ENCODE measurements at regions not wholly inside any gene's neighbourhood (a gene's known extent, or its start where the extent isn't known, plus 50 kb on each side); places are given as distances from the start of the nearest gene placed in this dataset.

- TF ChIP-seq POLR2AphosphoS5 (IDR thresholded peaks at IDR 0.05; ENCODE audit: low read depth, low read length): no peak
- no peak for TF ChIP-seq FOXP2 (optimal IDR thresholded peaks at IDR 0.05; ENCODE audit: borderline replicate concordance, extremely low read depth, extremely low read length, insufficient read depth)
- no peak for TF ChIP-seq SIN3A (IDR thresholded peaks at IDR 0.05; ENCODE audit: borderline replicate concordance, insufficient read depth, low read length)
- no peak for TF ChIP-seq REST (IDR thresholded peaks at IDR 0.05; ENCODE audit: insufficient read depth in 1 of 2, low read depth in 2 of 2, low read length in 2 of 2)
- TF ChIP-seq TAF1 (IDR thresholded peaks at IDR 0.05; ENCODE audit: borderline replicate concordance, insufficient read depth, low read length): no peak
Observed at GRCh38 chr22:27628341-27628740, 173.2 kb downstream of the MN1 start.

- TF ChIP-seq FOXP2 (optimal IDR thresholded peaks at IDR 0.05; ENCODE audit: borderline replicate concordance, extremely low read depth, extremely low read length, insufficient read depth) (no peak), REST (IDR thresholded peaks at IDR 0.05; ENCODE audit: insufficient read depth in 1 of 2, low read depth in 2 of 2, low read length in 2 of 2) (no peak), SIN3A (IDR thresholded peaks at IDR 0.05; ENCODE audit: borderline replicate concordance, insufficient read depth, low read length) (no peak), POLR2AphosphoS5 (IDR thresholded peaks at IDR 0.05; ENCODE audit: low read depth, low read length) (no peak), TAF1 (IDR thresholded peaks at IDR 0.05; ENCODE audit: borderline replicate concordance, insufficient read depth, low read length) (no peak)
Observed at GRCh38 chr22:27628891-27629631, 172.5 kb downstream of the MN1 start.

- TF ChIP-seq TAF1 (IDR thresholded peaks at IDR 0.05; ENCODE audit: borderline replicate concordance, insufficient read depth, low read length): no peak
- no peak for TF ChIP-seq FOXP2 (optimal IDR thresholded peaks at IDR 0.05; ENCODE audit: borderline replicate concordance, extremely low read depth, extremely low read length, insufficient read depth)
- no peak for TF ChIP-seq REST (IDR thresholded peaks at IDR 0.05; ENCODE audit: insufficient read depth in 1 of 2, low read depth in 2 of 2, low read length in 2 of 2)
Observed at GRCh38 chr22:27629908-27630673, 171.5 kb downstream of the MN1 start.

- TF ChIP-seq SIN3A (IDR thresholded peaks at IDR 0.05; ENCODE audit: borderline replicate concordance, insufficient read depth, low read length) (no peak), TAF1 (IDR thresholded peaks at IDR 0.05; ENCODE audit: borderline replicate concordance, insufficient read depth, low read length) (no peak), POLR2AphosphoS5 (IDR thresholded peaks at IDR 0.05; ENCODE audit: low read depth, low read length) (no peak), FOXP2 (optimal IDR thresholded peaks at IDR 0.05; ENCODE audit: borderline replicate concordance, extremely low read depth, extremely low read length, insufficient read depth) (no peak), REST (IDR thresholded peaks at IDR 0.05; ENCODE audit: insufficient read depth in 1 of 2, low read depth in 2 of 2, low read length in 2 of 2) (no peak)
Observed at GRCh38 chr22:27630754-27631153, 170.8 kb downstream of the MN1 start.

Data from PFSK-1 (cell line).